DOHH2 (cell line): ENCODE measurements at regions not wholly inside any gene's neighbourhood (a gene's known extent, or its start where the extent isn't known, plus 50 kb on each side); places are given as distances from the start of the nearest gene placed in this dataset.

Experiments
- H3F3A ChIP-seq: fragments of 200-600 bp; sonication (generic), shearing (Covaris generic); 2 replicates; pipeline ENCODE4 v1.6.0; 2016; ENCODE audit warnings: antibody characterized with exemption, mild to moderate bottlenecking; ENCODE audit not compliant: control insufficient read depth, insufficient read depth
- H3K27ac ChIP-seq: fragments of 200-600 bp; sonication (generic); 2 replicates; pipeline ENCODE4 v1.5.1; 2014; ENCODE audit warnings: low read depth, mild to moderate bottlenecking, low read length, moderate library complexity
- H3K27me3 ChIP-seq: fragments of 200-600 bp; sonication (generic); 2 replicates; pipeline ENCODE4 v1.6.1; 2014; ENCODE audit warnings: mild to moderate bottlenecking, low read length, mixed read lengths; ENCODE audit not compliant: control insufficient read depth
- H3K36me3 ChIP-seq: fragments of 200-600 bp; sonication (generic); 2 replicates; pipeline ENCODE4 v1.6.1; 2014; ENCODE audit warnings: mild to moderate bottlenecking, low read length, moderate library complexity, mixed read lengths; ENCODE audit not compliant: control insufficient read depth
- H3K4me1 ChIP-seq: fragments of 200-600 bp; sonication (generic); 2 replicates; pipeline ENCODE4 v1.6.1; 2014; ENCODE audit warnings: mild to moderate bottlenecking, low read length, mixed read lengths; ENCODE audit not compliant: control insufficient read depth
- H3K4me2 ChIP-seq: fragments of 200-600 bp; sonication (generic); 2 replicates; pipeline ENCODE4 v1.6.0; 2014; ENCODE audit warnings: mild to moderate bottlenecking, low read length, moderate library complexity
- H3K4me3 ChIP-seq: fragments of 200-600 bp; sonication (generic); 2 replicates; pipeline ENCODE4 v1.5.1; 2014; ENCODE audit warnings: mild to moderate bottlenecking, low read length, mixed read lengths
- H3K79me2 ChIP-seq: fragments of 200-600 bp; sonication (generic); 2 replicates; pipeline ENCODE4 v1.6.1; 2014; ENCODE audit warnings: mild to moderate bottlenecking, low read length, mixed read lengths; ENCODE audit not compliant: control insufficient read depth
- H3K9me2 ChIP-seq: fragments of 200-600 bp; sonication (generic); replicated peaks from 2 replicates; pipeline ENCODE4 v1.6.1; 2014; ENCODE audit warnings: mild to moderate bottlenecking, low read length, mixed read lengths; ENCODE audit not compliant: control insufficient read depth
- H3K9me3 ChIP-seq: fragments of 200-600 bp; sonication (generic); 2 replicates; pipeline ENCODE4 v1.6.1; 2014; ENCODE audit warnings: antibody characterized with exemption, low read length, mixed read lengths; ENCODE audit not compliant: control insufficient read depth, insufficient read depth
- H4K20me1 ChIP-seq: fragments of 200-600 bp; sonication (generic); 2 replicates; pipeline ENCODE4 v1.6.0; 2014; ENCODE audit warnings: low read depth, mild to moderate bottlenecking, antibody characterized with exemption, low read length, moderate library complexity; ENCODE audit not compliant: control insufficient read depth, insufficient read depth
- CTCF ChIP-seq: fragments of 200-600 bp; sonication (generic); IDR thresholded peaks from one replicate; pipeline ENCODE4 v1.5.1; 2014; ENCODE audit warnings: antibody characterized with exemption, mild to moderate bottlenecking, low read depth, low read length; ENCODE audit not compliant: poor library complexity, severe bottlenecking
- EZH2phosphoT487 ChIP-seq: fragments of 200-600 bp; sonication (generic); IDR thresholded peaks from 2 replicates; pipeline ENCODE4 v1.6.1; 2017; ENCODE audit warnings: borderline replicate concordance, mild to moderate bottlenecking, antibody characterized with exemption, low read length, moderate library complexity, mixed read lengths

DNA sequence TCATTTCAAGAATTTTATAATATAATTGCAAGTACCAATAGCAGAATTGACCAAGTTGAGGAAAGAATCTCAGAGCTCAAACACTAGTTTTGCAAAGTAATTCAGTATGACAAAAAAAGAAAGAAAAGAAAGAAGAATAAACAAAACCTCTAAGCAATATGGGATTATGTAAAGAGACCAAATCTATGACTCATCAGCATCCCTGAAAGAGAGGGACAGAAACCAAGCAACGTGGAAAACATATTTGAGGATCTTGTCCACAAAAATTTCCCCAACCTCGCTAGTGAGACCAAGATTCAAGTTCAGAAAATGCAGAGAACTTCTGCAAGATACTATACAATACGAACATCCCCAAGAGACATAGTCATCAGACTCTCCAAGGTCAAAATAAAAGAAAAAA lies 203.7 kb upstream of the DDI1 start:
- H3K79me2 ChIP-seq: no peaks in the 10 kb centered on the region

GRCh38 chr11:103842191-103842590 lies 194.2 kb upstream of the DDI1 start:
- Histone ChIP-seq H3K36me3 (no peaks in the 10 kb centered on the region), H3K27ac (no peak overlapping the region), H3K79me2 (no peaks in the 10 kb centered on the region), H3K4me3 (no peak overlapping the region), H4K20me1 (no peaks in the 10 kb centered on the region), H3F3A (no peaks in the 10 kb centered on the region), H3K9me3 (no peaks in the 10 kb centered on the region), H3K4me2 (no peak overlapping the region), H3K9me2 (no peaks in the 10 kb centered on the region), H3K27me3 (no peaks in the 10 kb centered on the region), H3K4me1 (peaks cover 14% of the 10 kb centered on the region)
- TF ChIP-seq CTCF: no peak
- TF ChIP-seq EZH2phosphoT487: no peak

More for the DNA sequence above, 203.7 kb upstream of the DDI1 start:
- no peaks in the 10 kb centered on the region for H4K20me1 ChIP-seq
- H3K27me3 ChIP-seq: no peaks in the 10 kb centered on the region
- H3K4me1 ChIP-seq: no peaks in the 10 kb centered on the region
- no peak overlapping the region for H3K4me3 ChIP-seq
- no peaks in the 10 kb centered on the region for H3F3A ChIP-seq
- no peak overlapping the region for H3K4me2 ChIP-seq
- no peaks in the 10 kb centered on the region for H3K9me2 ChIP-seq
- no peaks in the 10 kb centered on the region for H3K36me3 ChIP-seq
- no peak overlapping the region for H3K27ac ChIP-seq
- peaks cover 4% of the 10 kb centered on the region; the same call in 1 of the 2 replicates for H3K9me3 ChIP-seq
- TF ChIP-seq EZH2phosphoT487 (no peak), CTCF (no peak)

DNA sequence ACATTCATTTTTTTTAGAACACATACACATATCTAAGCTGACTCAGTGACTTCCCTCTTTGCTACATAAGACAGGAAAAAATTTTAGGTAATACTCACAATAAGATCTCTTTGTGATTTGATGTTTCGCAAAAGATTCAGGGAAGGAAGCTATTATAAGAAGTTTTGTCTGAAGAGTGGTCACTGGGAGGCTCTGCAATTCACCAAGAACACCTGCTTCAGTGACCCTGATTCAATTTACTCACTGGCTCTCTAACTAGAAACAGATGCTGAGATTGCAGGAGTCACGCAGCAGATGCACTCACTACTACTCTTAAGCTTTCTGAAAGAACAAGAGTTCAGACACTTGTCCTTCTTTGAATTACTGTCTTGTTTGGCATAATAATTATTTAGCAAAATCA lies 193.6 kb upstream of the DDI1 start:
- Histone ChIP-seq H3K9me2 (no peaks in the 10 kb centered on the region), H3K27me3 (no peaks in the 10 kb centered on the region), H3K36me3 (no peaks in the 10 kb centered on the region), H3K4me2 (no peak overlapping the region), H3K4me1 (peaks cover 14% of the 10 kb centered on the region), H3K27ac (no peak overlapping the region), H3K9me3 (no peaks in the 10 kb centered on the region), H3K79me2 (no peaks in the 10 kb centered on the region), H3K4me3 (no peak overlapping the region), H3F3A (no peaks in the 10 kb centered on the region), H4K20me1 (no peaks in the 10 kb centered on the region)
- TF ChIP-seq CTCF (no peak), EZH2phosphoT487 (no peak)
